H1 (cell line): ENCODE measurements at regions not wholly inside any gene's neighbourhood (a gene's known extent, or its start where the extent isn't known, plus 50 kb on each side); places are given as distances from the start of the nearest gene placed in this dataset.
A peak's percentile ranks its signal among the peaks of the same experiment; 100 is the strongest.

Experiments used
- CTCF ChIA-PET: fragments of 300-600 bp; sonication (Branson Sonifier 250); formaldehyde crosslinking; loops from one replicate; lab custom pipeline; 2021; ENCODE audit not compliant: partially characterized antibody; lab: Charles Lee
- POLR2A ChIA-PET: fragments of 300-600 bp; sonication (Branson Sonifier 250); formaldehyde crosslinking; loops from one replicate; lab custom pipeline; 2021; ENCODE audit warnings: inconsistent platforms; ENCODE audit not compliant: partially characterized antibody; lab: Charles Lee
- DNase-seq, 2 experiments: peaks; one replicate each; pipeline versions ENCODE4 v3.0.0 to v3.0.0-alpha.2; 2010 to 2022; ENCODE audit warnings: low spot score in 2 of 2, low read depth in 1 of 2, mixed read lengths in 1 of 2
- FAIRE-seq: peaks from 2 replicates; lab custom pipeline; 2011; peaks lifted over from hg19 to GRCh38; lab: Jason Lieb, UNC
- H2AFZ ChIP-seq: 2 replicates; pipeline ENCODE4 v1.8.1; 2012; ENCODE audit warnings: low read length, inconsistent platforms
- H2AK5ac ChIP-seq: 2 replicates; pipeline ENCODE4 v1.6.1; 2013; ENCODE audit warnings: low read depth, low read length
- H2BK120ac ChIP-seq: replicated peaks from 2 replicates; pipeline ENCODE3; 2013; ENCODE audit warnings: low read depth, low read length, inconsistent platforms
- H2BK12ac ChIP-seq: 2 replicates; pipeline ENCODE4 v1.6.1; 2013; ENCODE audit warnings: low read depth, low read length
- H2BK15ac ChIP-seq: 2 replicates; pipeline ENCODE4 v1.6.1; 2013; ENCODE audit warnings: low read length
- H2BK20ac ChIP-seq: 2 replicates; pipeline ENCODE4 v1.6.1; 2013; ENCODE audit warnings: low read length
- H2BK5ac ChIP-seq: 2 replicates; pipeline ENCODE4 v1.6.1; 2013; ENCODE audit warnings: low read depth, low read length
- H3K14ac ChIP-seq: 2 replicates; pipeline ENCODE4 v1.6.1; 2013; ENCODE audit warnings: inconsistent platforms; ENCODE audit not compliant: insufficient read length
- H3K18ac ChIP-seq: 2 replicates; pipeline ENCODE4 v1.6.1; 2013; ENCODE audit warnings: low read length; ENCODE audit errors: extremely low read depth
- H3K23ac ChIP-seq: 2 replicates; pipeline ENCODE4 v1.6.1; 2013; ENCODE audit warnings: inconsistent platforms; ENCODE audit not compliant: insufficient read length
- H3K23me2 ChIP-seq: 2 replicates; pipeline ENCODE4 v1.6.1; 2013; ENCODE audit warnings: low read depth, low read length
- H3K27ac ChIP-seq: 2 replicates; pipeline ENCODE4 v1.6.1; 2011; ENCODE audit warnings: low read depth, low read length, inconsistent platforms
- H3K27me3 ChIP-seq, 4 experiments: replicated peaks in 1 of 4; 1 replicate in 1 of 4; 2 replicates in 3 of 4; pipeline versions ENCODE4 v1.6.1 to v1.8.1; 2011 to 2013; ENCODE audit warnings: low read length in 3 of 4, mild to moderate bottlenecking in 3 of 4, inconsistent platforms in 2 of 4, mixed read lengths in 2 of 4, moderate library complexity in 1 of 4; ENCODE audit not compliant: control insufficient read depth in 3 of 4, insufficient read depth in 3 of 4; ENCODE audit errors: extremely low read depth in 1 of 4
- H3K36me3 ChIP-seq, 4 experiments: 2 replicates each; pipeline versions ENCODE4 v1.6.1 to v1.8.1; 2011 to 2013; ENCODE audit warnings: mild to moderate bottlenecking in 4 of 4, low read length in 3 of 4, moderate library complexity in 2 of 4, control low read depth in 1 of 4, inconsistent platforms in 1 of 4; ENCODE audit not compliant: insufficient read depth in 4 of 4, control insufficient read depth in 2 of 4
- H3K4ac ChIP-seq: replicated peaks from 2 replicates; pipeline ENCODE3; 2013; ENCODE audit warnings: low read length, low read depth, mixed read lengths, inconsistent platforms; ENCODE audit not compliant: insufficient read length
- H3K4me1 ChIP-seq, 4 experiments: replicated peaks in 1 of 4; 1 replicate in 1 of 4; 2 replicates in 3 of 4; pipeline versions ENCODE4 v1.6.1 to v1.8.1; 2011 to 2013; ENCODE audit warnings: low read length in 3 of 4, inconsistent platforms in 2 of 4, mixed read lengths in 1 of 4; ENCODE audit not compliant: insufficient read depth in 4 of 4, control insufficient read depth in 3 of 4
- H3K4me2 ChIP-seq, 2 experiments: 2 replicates each; pipeline versions ENCODE4 v1.6.1 to v1.8.1; 2011 to 2013; ENCODE audit warnings: low read depth in 2 of 2, low read length in 2 of 2, control low read depth in 1 of 2, inconsistent platforms in 1 of 2, mild to moderate bottlenecking in 1 of 2; ENCODE audit not compliant: insufficient read depth in 1 of 2
- H3K4me3 ChIP-seq, 4 experiments: fragments of 200-600, 300-600 bp in 1 of 4; sonication (generic), shearing (Covaris generic), sonication (Bioruptor Twin) in 1 of 4; 2 replicates each; pipeline versions ENCODE4 v1.5.1 to v1.8.1; 2011 to 2016; ENCODE audit warnings: low read length in 4 of 4, low read depth in 3 of 4, control low read depth in 2 of 4, inconsistent platforms in 2 of 4, mild to moderate bottlenecking in 2 of 4, mixed read lengths in 1 of 4, moderate library complexity in 1 of 4; ENCODE audit not compliant: insufficient read depth in 2 of 4; ENCODE audit errors: extremely low read depth in 1 of 4
- H3K56ac ChIP-seq: replicated peaks from 2 replicates; pipeline ENCODE3; 2013; ENCODE audit warnings: low read depth, mild to moderate bottlenecking, mixed read lengths, low read length, inconsistent platforms; ENCODE audit not compliant: insufficient read length
- H3K79me1 ChIP-seq: 2 replicates; pipeline ENCODE4 v1.6.1; 2013; ENCODE audit warnings: low read depth, low read length, control low read depth
- H3K79me2 ChIP-seq, 2 experiments: 2 replicates each; pipeline versions ENCODE4 v1.6.1 to v1.8.1; 2012 to 2013; ENCODE audit warnings: low read length in 2 of 2, mild to moderate bottlenecking in 2 of 2, inconsistent platforms in 1 of 2; ENCODE audit not compliant: insufficient read depth in 2 of 2, control insufficient read depth in 1 of 2
- H3K9ac ChIP-seq, 4 experiments: replicated peaks in 1 of 4; 1 replicate in 1 of 4; 2 replicates in 3 of 4; pipeline versions ENCODE4 v1.6.1 to v1.8.1; 2011 to 2013; ENCODE audit warnings: low read depth in 3 of 4, low read length in 3 of 4, control low read depth in 2 of 4, mild to moderate bottlenecking in 2 of 4, moderate library complexity in 2 of 4, inconsistent platforms in 1 of 4; ENCODE audit errors: extremely low read depth in 1 of 4
- H3K9me3 ChIP-seq, 2 experiments: 2 replicates each; pipeline versions ENCODE4 v1.6.1 to v1.8.1; 2012 to 2013; ENCODE audit warnings: mild to moderate bottlenecking in 2 of 2, moderate library complexity in 2 of 2, control low read depth in 1 of 2, inconsistent platforms in 1 of 2, low read depth in 1 of 2, low read length in 1 of 2, mixed read lengths in 1 of 2; ENCODE audit not compliant: insufficient read depth in 2 of 2
- H4K20me1 ChIP-seq, 2 experiments: replicated peaks in 1 of 2; 2 replicates each; pipeline versions ENCODE3 to v1.8.1; 2011 to 2013; ENCODE audit warnings: inconsistent platforms in 2 of 2, low read length in 2 of 2, mild to moderate bottlenecking in 1 of 2; ENCODE audit not compliant: insufficient read depth in 2 of 2, control insufficient read depth in 1 of 2
- H4K5ac ChIP-seq: 2 replicates; pipeline ENCODE4 v1.6.1; 2013; ENCODE audit warnings: low read length, low read depth, mixed read lengths, inconsistent platforms; ENCODE audit not compliant: insufficient read length
- H4K8ac ChIP-seq: 2 replicates; pipeline ENCODE4 v1.8.0; 2013; ENCODE audit warnings: mild to moderate bottlenecking, moderate library complexity, low read length, inconsistent platforms; ENCODE audit not compliant: insufficient read depth; ENCODE audit errors: extremely low read depth
- H4K91ac ChIP-seq: replicated peaks from 2 replicates; pipeline ENCODE3; 2013; ENCODE audit warnings: low read length, mixed read lengths, inconsistent platforms; ENCODE audit not compliant: insufficient read length
- ASH2L ChIP-seq: fragments of 200-600, 300-600 bp; sonication (generic); IDR thresholded peaks from one replicate; pipeline ENCODE4 v1.7.1; 2017; ENCODE audit warnings: low read length
- CREB1 ChIP-seq: IDR thresholded peaks from 2 replicates; pipeline ENCODE4 v1.6.1; 2012; ENCODE audit warnings: inconsistent platforms
- EP300 ChIP-seq, 2 experiments: IDR thresholded peaks; 1 replicate in 1 of 2; 2 replicates in 1 of 2; pipeline ENCODE4 v1.6.1; 2011 to 2012; ENCODE audit warnings: low read depth in 2 of 2, low read length in 2 of 2, mild to moderate bottlenecking in 2 of 2, borderline replicate concordance in 1 of 2, inconsistent platforms in 1 of 2, moderate library complexity in 1 of 2
- FOSL1 ChIP-seq: IDR thresholded peaks from 2 replicates; pipeline ENCODE4 v1.6.1; 2011; ENCODE audit warnings: mild to moderate bottlenecking, low read depth, low read length, moderate library complexity; ENCODE audit not compliant: insufficient read depth
- NANOG ChIP-seq: IDR thresholded peaks from 2 replicates; pipeline ENCODE4 v1.6.1; 2011; ENCODE audit warnings: low read length, low read depth, mild to moderate bottlenecking, inconsistent platforms; ENCODE audit not compliant: insufficient read depth, poor library complexity, severe bottlenecking
- RNF2 ChIP-seq: fragments of 200-900, 300-1000 bp; sonication (generic); IDR thresholded peaks from 2 replicates; pipeline ENCODE4 v1.7.1; 2016; ENCODE audit warnings: borderline replicate concordance, low read depth, mild to moderate bottlenecking, antibody characterized with exemption, low read length; ENCODE audit not compliant: poor library complexity, severe bottlenecking; ENCODE audit errors: missing control alignments
- SP2 ChIP-seq: IDR thresholded peaks from 2 replicates; pipeline ENCODE4 v1.6.1; 2012; ENCODE audit warnings: mild to moderate bottlenecking, low read length, inconsistent platforms
- SRF ChIP-seq: IDR thresholded peaks from 2 replicates; pipeline ENCODE4 v1.6.1; 2011; ENCODE audit warnings: mild to moderate bottlenecking, low read depth, low read length, moderate library complexity
- ZNF274 ChIP-seq: IDR thresholded peaks from 2 replicates; pipeline ENCODE4 v1.7.0; 2012; ENCODE audit warnings: low read length, borderline replicate concordance; ENCODE audit errors: extremely low read depth
- WGBS, 2 experiments: shearing (Covaris generic) in 1 of 2; methylation state at CpG; one replicate each; pipeline versions ENCODE4 v1.1.6 to v1.1.7; 2013 to 2015; ENCODE audit warnings: low lambda C conversion rate in 2 of 2, mixed read lengths in 2 of 2, inconsistent platforms in 1 of 2, low coverage in 1 of 2, missing lambda C conversion rate in 1 of 2; ENCODE audit not compliant: insufficient replicate concordance in 2 of 2, insufficient coverage in 1 of 2, insufficient read length in 1 of 2; ENCODE audit errors: extremely low coverage in 1 of 2, missing lambda C conversion rate in 1 of 2; 5-methylcytosine and 5-hydroxymethylcytosine counted together

DNA sequence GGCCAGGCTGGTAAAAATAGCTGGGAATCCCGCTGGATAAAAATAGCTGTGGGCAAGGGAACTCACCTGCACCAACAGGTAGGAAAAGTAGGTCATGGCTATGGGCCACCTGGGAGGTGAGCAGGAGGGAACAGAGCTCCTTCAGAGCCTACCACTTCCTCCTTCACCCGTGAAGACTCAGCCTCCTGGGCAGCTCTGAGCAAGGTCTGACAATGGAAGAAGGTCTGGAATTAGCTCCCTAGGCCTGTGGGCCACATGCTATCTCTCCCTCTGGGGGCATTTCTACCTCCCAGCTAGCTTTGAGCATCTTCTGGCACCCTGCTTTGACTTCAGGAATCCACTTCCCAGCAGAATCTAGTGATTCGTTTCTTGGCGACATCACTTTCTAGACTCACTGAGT is 153.9 kb downstream of the MRPL14 start:
- no peak overlapping the region for H2AFZ ChIP-seq
- peaks cover 0 to 5% (median under 1%) of the 10 kb centered on the region in 4 experiments; a peak in 2 of 7 replicates for H3K4me1 ChIP-seq
- H3K23me2 ChIP-seq, result no peaks in the 10 kb centered on the region
- no peak overlapping the region for H2BK15ac ChIP-seq
- no peak overlapping the region for H2BK5ac ChIP-seq
- no peak overlapping the region for H3K23ac ChIP-seq
- H3K56ac ChIP-seq, result no peak overlapping the region
- H3K79me2 ChIP-seq, result no peaks in the 10 kb centered on the region
- 80% methylated on average over 4 of the region's 4 CpGs; no CpG with 5 or more reads in 1 of the 2 experiments for WGBS, 2 experiments
- H3K4ac ChIP-seq, result no peak overlapping the region
- no peak overlapping the region for H4K8ac ChIP-seq
- no peak overlapping the region for H3K14ac ChIP-seq
- DNase-seq (no peak), FAIRE-seq (no peak)
- H3K79me1 ChIP-seq, result no peaks in the 10 kb centered on the region
- no peak overlapping the region for H2BK20ac ChIP-seq
- no peaks in the 10 kb centered on the region for H3K27me3 ChIP-seq
- CTCF ChIA-PET, result interaction anchor here (0.9 to 11.1 kb wide), 5 partner anchors 13 to 305 kb away, joined by 3 to 103 read pairs (median 3); no protein-coding TSS in a partner anchor
- H3K4me3 ChIP-seq, result no peak overlapping the region
- no peaks in the 10 kb centered on the region for H4K20me1 ChIP-seq
- 0 out of 2 replicates have a peak overlapping the region, but pooled peaks have one; percentile 9 for H2BK12ac ChIP-seq
- no peaks in the 10 kb centered on the region for H3K9me3 ChIP-seq
- H2BK120ac ChIP-seq, result no peak overlapping the region
- no peak overlapping the region for H3K9ac ChIP-seq
- no peak overlapping the region for H3K27ac ChIP-seq
- TF ChIP-seq SP2 (no peak), ASH2L (no peak), ZNF274 (no peak), NANOG (no peak), CREB1 (no peak), RNF2 (no peak), EP300 (IDR thresholded peaks at IDR 0.05; ENCODE audit: borderline replicate concordance in 1 of 2, low read depth in 2 of 2, low read length in 2 of 2) (no peak), FOSL1 (no peak), SRF (no peak)
- TF ChIP-seq, all 59 proteins: peak for 0
- H3K36me3 ChIP-seq, result no peaks in the 10 kb centered on the region
- H4K5ac ChIP-seq, result no peak overlapping the region
- no peak overlapping the region for H3K4me2 ChIP-seq
- no peak overlapping the region for H3K18ac ChIP-seq
- 0 out of 2 replicates have a peak overlapping the region, but pooled peaks have one; percentile 24 for H2AK5ac ChIP-seq
- POLR2A ChIA-PET, result no interaction called here
- no peak overlapping the region for H4K91ac ChIP-seq
